Natural killer cell (primary cell): ENCODE measurements at regions not wholly inside any gene's neighbourhood (a gene's known extent, or its start where the extent isn't known, plus 50 kb on each side); places are given as distances from the start of the nearest gene placed in this dataset.

ENCODE experiments used
- ATAC-seq, 3 donors: fragments of 150-1000 bp in 2 of 3; fragments of 200-7000 bp in 1 of 3; cut with Tn5 transposase; 1 replicate in 1 of 3; 2 replicates in 2 of 3; pipeline ENCODE4 v1.10.0; 2021; ENCODE audit warnings: mild to moderate bottlenecking in 2 of 3, moderate library complexity in 2 of 3
- DNase-seq, 2 donors: peaks; one replicate each; pipeline versions ENCODE4 v3.0.0 to v3.0.0-alpha.2; 2013 to 2021; ENCODE audit warnings: mixed read lengths in 1 of 2
- H3K27ac ChIP-seq: one replicate; pipeline ENCODE4 v1.5.1; 2013; ENCODE audit warnings: mild to moderate bottlenecking, low read length
- H3K27me3 ChIP-seq: one replicate; pipeline ENCODE4 v1.6.1; 2013; ENCODE audit warnings: low read length; ENCODE audit not compliant: control insufficient read depth, insufficient read depth
- H3K36me3 ChIP-seq: one replicate; pipeline ENCODE4 v1.6.1; 2013; ENCODE audit warnings: low read length; ENCODE audit not compliant: control insufficient read depth, insufficient read depth
- H3K4me1 ChIP-seq: one replicate; pipeline ENCODE4 v1.6.1; 2013; ENCODE audit warnings: low read length; ENCODE audit not compliant: control insufficient read depth, insufficient read depth
- H3K4me3 ChIP-seq: one replicate; pipeline ENCODE4 v1.5.1; 2013; ENCODE audit warnings: low read length
- H3K9me3 ChIP-seq: one replicate; pipeline ENCODE4 v1.6.1; 2013; ENCODE audit warnings: low read length; ENCODE audit not compliant: control insufficient read depth, insufficient read depth
- H3K27ac Mint-ChIP-seq, 2 donors: one replicate each; pipeline ENCODE4 v1.8.0; 2022; ENCODE audit warnings: mild to moderate bottlenecking in 2 of 2, mixed read lengths in 2 of 2, moderate library complexity in 1 of 2
- H3K27me3 Mint-ChIP-seq, 2 donors: one replicate each; pipeline ENCODE4 v1.8.0; 2022; ENCODE audit warnings: low read depth in 2 of 2, mixed read lengths in 2 of 2
- H3K36me3 Mint-ChIP-seq: one replicate; pipeline ENCODE4 v1.8.0; 2022; ENCODE audit warnings: mixed read lengths
- H3K4me1 Mint-ChIP-seq, 2 donors: one replicate each; pipeline ENCODE4 v1.8.0; 2022; ENCODE audit warnings: mixed read lengths in 2 of 2
- H3K4me3 Mint-ChIP-seq: one replicate; pipeline ENCODE4 v1.8.0; 2022; ENCODE audit warnings: mild to moderate bottlenecking, moderate library complexity, mixed read lengths
- H3K9me3 Mint-ChIP-seq, 2 donors: one replicate each; pipeline ENCODE4 v1.8.0; 2022; ENCODE audit warnings: mixed read lengths in 2 of 2
- WGBS: methylation state at CpG from one replicate; pipeline ENCODE4 v1.1.7; 2013; ENCODE audit warnings: missing lambda C conversion rate; ENCODE audit not compliant: insufficient coverage; 5-methylcytosine and 5-hydroxymethylcytosine counted together
- intact Hi-C: fragments of 100-400 bp; cut with micrococcal nuclease; formaldehyde crosslinking; loops from one replicate; pipeline ENCODE4 v1.14.2; 2022
- TF ChIP-seq, protein P1 (sequence below): fragments of 200-600 bp; IDR thresholded peaks from one replicate; pipeline ENCODE4 v1.8.0; 2022; ENCODE audit warnings: antibody characterized with exemption

- Mint-ChIP-seq H3K36me3 (no peaks in the 10 kb centered on the region), H3K4me3 (no peak overlapping the region), H3K27me3 (no peaks in the 10 kb centered on the region), H3K4me1 (no peaks in the 10 kb centered on the region), H3K9me3 (peaks cover 3 to 10% of the 10 kb centered on the region in 2 donors), H3K27ac (no peak overlapping the region)
- Histone ChIP-seq H3K4me1 (no peaks in the 10 kb centered on the region), H3K9me3 (no peaks in the 10 kb centered on the region), H3K27me3 (no peaks in the 10 kb centered on the region), H3K36me3 (no peaks in the 10 kb centered on the region), H3K4me3 (no peak overlapping the region), H3K27ac (no peak overlapping the region)
- DNase-seq (no peak), ATAC-seq (no peak)
- TF ChIP-seq, protein P1, sequence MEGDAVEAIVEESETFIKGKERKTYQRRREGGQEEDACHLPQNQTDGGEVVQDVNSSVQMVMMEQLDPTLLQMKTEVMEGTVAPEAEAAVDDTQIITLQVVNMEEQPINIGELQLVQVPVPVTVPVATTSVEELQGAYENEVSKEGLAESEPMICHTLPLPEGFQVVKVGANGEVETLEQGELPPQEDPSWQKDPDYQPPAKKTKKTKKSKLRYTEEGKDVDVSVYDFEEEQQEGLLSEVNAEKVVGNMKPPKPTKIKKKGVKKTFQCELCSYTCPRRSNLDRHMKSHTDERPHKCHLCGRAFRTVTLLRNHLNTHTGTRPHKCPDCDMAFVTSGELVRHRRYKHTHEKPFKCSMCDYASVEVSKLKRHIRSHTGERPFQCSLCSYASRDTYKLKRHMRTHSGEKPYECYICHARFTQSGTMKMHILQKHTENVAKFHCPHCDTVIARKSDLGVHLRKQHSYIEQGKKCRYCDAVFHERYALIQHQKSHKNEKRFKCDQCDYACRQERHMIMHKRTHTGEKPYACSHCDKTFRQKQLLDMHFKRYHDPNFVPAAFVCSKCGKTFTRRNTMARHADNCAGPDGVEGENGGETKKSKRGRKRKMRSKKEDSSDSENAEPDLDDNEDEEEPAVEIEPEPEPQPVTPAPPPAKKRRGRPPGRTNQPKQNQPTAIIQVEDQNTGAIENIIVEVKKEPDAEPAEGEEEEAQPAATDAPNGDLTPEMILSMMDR, result no peak
- 79% methylated on average over 3 of the region's 4 CpGs for WGBS
- intact Hi-C loops, result no loop called here
Observed at GRCh38 chr13:72545030-72545719, 182.3 kb downstream of the MZT1 start.

DNA sequence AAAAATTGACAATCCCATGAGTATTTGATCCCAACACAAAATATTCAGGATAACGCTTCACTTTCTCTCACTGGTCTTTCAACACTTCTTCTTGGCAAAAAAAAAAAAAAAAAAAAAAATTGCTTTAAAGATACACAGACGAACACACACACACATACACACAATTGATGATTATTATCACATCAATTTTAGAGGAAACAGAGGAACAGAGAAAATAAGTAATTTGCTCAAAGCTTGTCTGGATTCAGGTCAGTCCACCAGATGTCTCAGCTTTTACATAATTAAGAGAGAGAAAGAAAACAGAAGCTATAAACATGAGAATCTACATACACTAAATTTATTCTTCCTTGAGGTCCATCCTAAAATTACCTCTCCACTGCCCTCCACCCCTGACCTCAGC, 183.4 kb downstream of the MZT1 start:
- H3K36me3 Mint-ChIP-seq, result no peaks in the 10 kb centered on the region
- Histone ChIP-seq H3K36me3 (no peaks in the 10 kb centered on the region), H3K4me1 (no peaks in the 10 kb centered on the region), H3K27me3 (no peaks in the 10 kb centered on the region), H3K27ac (no peak overlapping the region), H3K9me3 (no peaks in the 10 kb centered on the region), H3K4me3 (no peak overlapping the region)
- no peak for ATAC-seq
- DNase-seq, result no peak
- 100% methylated on average over 1 of the region's 2 CpGs for WGBS
- peaks cover 3 to 12% of the 10 kb centered on the region in 2 donors for H3K9me3 Mint-ChIP-seq
- no peaks in the 10 kb centered on the region for H3K4me1 Mint-ChIP-seq
- no peaks in the 10 kb centered on the region for H3K27me3 Mint-ChIP-seq
- TF ChIP-seq, protein P1, result no peak
- no peak overlapping the region for H3K4me3 Mint-ChIP-seq
- intact Hi-C loops, result no loop called here
- no peak overlapping the region for H3K27ac Mint-ChIP-seq

GRCh38 chr13:72542241-72542640, 185.2 kb downstream of the MZT1 start:
- Mint-ChIP-seq H3K4me3 (no peak overlapping the region), H3K4me1 (no peaks in the 10 kb centered on the region), H3K27me3 (no peaks in the 10 kb centered on the region), H3K36me3 (no peaks in the 10 kb centered on the region), H3K27ac (no peak overlapping the region), H3K9me3 (peaks cover 3 to 10% of the 10 kb centered on the region in 2 donors)
- no peaks in the 10 kb centered on the region for H3K4me1 ChIP-seq
- H3K27me3 ChIP-seq, result no peaks in the 10 kb centered on the region
- H3K4me3 ChIP-seq, result no peak overlapping the region
- no peaks in the 10 kb centered on the region for H3K36me3 ChIP-seq
- no peak for DNase-seq
- H3K9me3 ChIP-seq, result no peaks in the 10 kb centered on the region
- intact Hi-C loops, result no loop called here
- 100% methylated on average over 1 of the region's 3 CpGs for WGBS
- H3K27ac ChIP-seq, result no peak overlapping the region
- TF ChIP-seq, protein P1, result no peak
- no peak for ATAC-seq

- no peak for ATAC-seq
Observed at GRCh38 chr13:72541674-72542073, 185.8 kb downstream of the MZT1 start.

More at GRCh38 chr13:72541674-72542073, 185.8 kb downstream of the MZT1 start:
- TF ChIP-seq, protein P1, result no peak
- Histone ChIP-seq H3K9me3 (no peaks in the 10 kb centered on the region), H3K36me3 (no peaks in the 10 kb centered on the region), H3K4me3 (no peak overlapping the region), H3K27me3 (no peaks in the 10 kb centered on the region), H3K27ac (no peak overlapping the region), H3K4me1 (no peaks in the 10 kb centered on the region)
- H3K27ac Mint-ChIP-seq, result no peak overlapping the region
- WGBS, result 95% methylated on average over 6 of the region's 6 CpGs
- intact Hi-C loops, result no loop called here
- DNase-seq, result no peak
- H3K4me3 Mint-ChIP-seq, result no peak overlapping the region
- H3K4me1 Mint-ChIP-seq, result no peaks in the 10 kb centered on the region
- no peaks in the 10 kb centered on the region for H3K36me3 Mint-ChIP-seq
- no peaks in the 10 kb centered on the region for H3K27me3 Mint-ChIP-seq
- peaks cover 3 to 10% of the 10 kb centered on the region in 2 donors for H3K9me3 Mint-ChIP-seq
